ENCODE measurements at regions not wholly inside any gene's neighbourhood (a gene's known extent, or its start where the extent isn't known, plus 50 kb on each side); places are given as distances from the start of the nearest gene placed in this dataset.

GRCh38 chr1:58994664-58995063 is 210.8 kb upstream of the JUN start:
- no peak overlapping the region for H3K9ac ChIP-seq (ENCODE audit: low read length)
- H3K27me3 ChIP-seq (ENCODE audit: insufficient read depth, low read length) = no peaks in the 10 kb centered on the region
- H3K4me2 ChIP-seq (ENCODE audit: low read length) = no peak overlapping the region
- TF ChIP-seq CTCF (IDR thresholded peaks at IDR 0.05; ENCODE audit: insufficient read depth, low read depth, low read length) (no peak), EZH2 (IDR thresholded peaks at IDR 0.05; ENCODE audit: insufficient read depth, low read length) (no peak)
- DNase-seq (ENCODE audit: low read depth) (no peak), FAIRE-seq (no peak)
- no peak overlapping the region for H3K4me3 ChIP-seq (ENCODE audit: insufficient read depth, low read depth, low read length)
- Mint-ChIP-seq H3K9me3 (ENCODE audit: unreplicated experiment) (no peaks in the 10 kb centered on the region), H3K36me3 (ENCODE audit: low read depth, unreplicated experiment) (no peaks in the 10 kb centered on the region), H3K27me3 (ENCODE audit: low read depth, unreplicated experiment) (peaks cover 5% of the 10 kb centered on the region), H3K27ac (ENCODE audit: unreplicated experiment) (no peak overlapping the region), H3K4me3 (ENCODE audit: unreplicated experiment) (no peak overlapping the region), H3K4me1 (ENCODE audit: low read depth, unreplicated experiment) (no peaks in the 10 kb centered on the region)
- H3K4me1 ChIP-seq (ENCODE audit: insufficient read depth, low read length) = no peaks in the 10 kb centered on the region
- H3K9me3 ChIP-seq (ENCODE audit: insufficient read depth, low read depth, low read length) = no peaks in the 10 kb centered on the region
- H2AFZ ChIP-seq (ENCODE audit: low read depth, low read length) = no peak overlapping the region
- H3K79me2 ChIP-seq (ENCODE audit: insufficient read depth, low read length) = no peaks in the 10 kb centered on the region
- H3K27ac ChIP-seq (ENCODE audit: low read depth, low read length) = no peak overlapping the region
- no peaks in the 10 kb centered on the region for H3K36me3 ChIP-seq (ENCODE audit: insufficient read depth, low read length)
- no peaks in the 10 kb centered on the region for H4K20me1 ChIP-seq (ENCODE audit: insufficient read depth, low read length)

GRCh38 chr1:58996341-58997059 is 212.7 kb upstream of the JUN start:
- no peaks in the 10 kb centered on the region for H3K9me3 ChIP-seq (ENCODE audit: insufficient read depth, low read depth, low read length)
- H3K36me3 Mint-ChIP-seq (ENCODE audit: low read depth, unreplicated experiment) = no peaks in the 10 kb centered on the region
- H3K4me1 ChIP-seq (ENCODE audit: insufficient read depth, low read length) = no peaks in the 10 kb centered on the region
- H3K4me3 ChIP-seq (ENCODE audit: insufficient read depth, low read depth, low read length) = no peak overlapping the region
- DNase-seq (ENCODE audit: low read depth) (no peak), FAIRE-seq (no peak)
- H3K4me3 Mint-ChIP-seq (ENCODE audit: unreplicated experiment) = no peak overlapping the region
- H3K9me3 Mint-ChIP-seq (ENCODE audit: unreplicated experiment) = peaks cover 3% of the 10 kb centered on the region
- no peak overlapping the region for H3K4me2 ChIP-seq (ENCODE audit: low read length)
- H3K36me3 ChIP-seq (ENCODE audit: insufficient read depth, low read length) = no peaks in the 10 kb centered on the region
- H3K4me1 Mint-ChIP-seq (ENCODE audit: low read depth, unreplicated experiment) = no peaks in the 10 kb centered on the region
- no peaks in the 10 kb centered on the region for H4K20me1 ChIP-seq (ENCODE audit: insufficient read depth, low read length)
- H3K27ac ChIP-seq (ENCODE audit: low read depth, low read length) = no peak overlapping the region
- H3K79me2 ChIP-seq (ENCODE audit: insufficient read depth, low read length) = no peaks in the 10 kb centered on the region
- H3K27me3 Mint-ChIP-seq (ENCODE audit: low read depth, unreplicated experiment) = peaks cover 5% of the 10 kb centered on the region
- H2AFZ ChIP-seq (ENCODE audit: low read depth, low read length) = no peak overlapping the region
- TF ChIP-seq EZH2 (IDR thresholded peaks at IDR 0.05; ENCODE audit: insufficient read depth, low read length) (no peak), CTCF (IDR thresholded peaks at IDR 0.05; ENCODE audit: insufficient read depth, low read depth, low read length) (no peak)
- H3K9ac ChIP-seq (ENCODE audit: low read length) = no peak overlapping the region
- H3K27ac Mint-ChIP-seq (ENCODE audit: unreplicated experiment) = no peak overlapping the region
- no peaks in the 10 kb centered on the region for H3K27me3 ChIP-seq (ENCODE audit: insufficient read depth, low read length)

GRCh38 chr1:58997060-58997411 is 213.2 kb upstream of the JUN start:
- Histone ChIP-seq H3K4me1 (ENCODE audit: insufficient read depth, low read length) (no peaks in the 10 kb centered on the region), H3K9ac (ENCODE audit: low read length) (no peak overlapping the region), H3K36me3 (ENCODE audit: insufficient read depth, low read length) (no peaks in the 10 kb centered on the region), H4K20me1 (ENCODE audit: insufficient read depth, low read length) (no peaks in the 10 kb centered on the region), H3K27ac (ENCODE audit: low read depth, low read length) (no peak overlapping the region), H3K4me2 (ENCODE audit: low read length) (no peak overlapping the region), H3K27me3 (ENCODE audit: insufficient read depth, low read length) (no peaks in the 10 kb centered on the region), H3K4me3 (ENCODE audit: insufficient read depth, low read depth, low read length) (no peak overlapping the region), H3K79me2 (ENCODE audit: insufficient read depth, low read length) (no peaks in the 10 kb centered on the region), H2AFZ (ENCODE audit: low read depth, low read length) (no peak overlapping the region), H3K9me3 (ENCODE audit: insufficient read depth, low read depth, low read length) (no peaks in the 10 kb centered on the region)
- Mint-ChIP-seq H3K27me3 (ENCODE audit: low read depth, unreplicated experiment) (peaks cover 4% of the 10 kb centered on the region), H3K4me1 (ENCODE audit: low read depth, unreplicated experiment) (no peaks in the 10 kb centered on the region), H3K27ac (ENCODE audit: unreplicated experiment) (no peak overlapping the region), H3K9me3 (ENCODE audit: unreplicated experiment) (peaks cover 3% of the 10 kb centered on the region), H3K36me3 (ENCODE audit: low read depth, unreplicated experiment) (no peaks in the 10 kb centered on the region), H3K4me3 (ENCODE audit: unreplicated experiment) (no peak overlapping the region)
- no peak for DNase-seq (ENCODE audit: low read depth)
- TF ChIP-seq EZH2 (IDR thresholded peaks at IDR 0.05; ENCODE audit: insufficient read depth, low read length) (no peak), CTCF (IDR thresholded peaks at IDR 0.05; ENCODE audit: insufficient read depth, low read depth, low read length) (no peak)
- FAIRE-seq = no peak

Data from astrocyte (in vitro differentiated cells and primary cell).